K562 (cell line): ENCODE measurements at regions not wholly inside any gene's neighbourhood (a gene's known extent, or its start where the extent isn't known, plus 50 kb on each side); places are given as distances from the start of the nearest gene placed in this dataset.

ENCODE experiments used
- ATAC-seq: fragments of 200-7000 bp; cut with Tn5 transposase; 3 replicates; pipeline ENCODE4 v1.9.1; 2020; ENCODE audit warnings: moderate library complexity
- BruUV-seq: library from RNA; stranded (reverse); fragments of 400-500 nt; replicated peaks from 2 replicates; lab custom pipeline; 2021; lab: Mats Ljungman, UMichigan
- CTCF ChIA-PET: fragments of 300-600 bp; formaldehyde crosslinking; extraction: SDS; loops from one replicate; lab custom pipeline; 2021; ENCODE audit warnings: low intra/inter-chr PET ratio; lab: Yijun Ruan, JAX
- POLR2A ChIA-PET: fragments of 300-600, 350-650 bp; sonication (Branson Sonifier 250); formaldehyde crosslinking; extraction: SDS; loops from one replicate; lab custom pipeline; 2021; ENCODE audit warnings: antibody characterized with exemption, inconsistent platforms; lab: Yijun Ruan, JAX
- DNase-seq, 4 experiments: peaks; one replicate each; pipeline versions ENCODE4 v3.0.0 to v3.0.0-alpha.2; 2011 to 2018; ENCODE audit warnings: low spot score in 3 of 4, mixed read lengths in 3 of 4; ENCODE audit errors: extremely low read depth in 1 of 4
- FAIRE-seq: peaks from 2 replicates; lab custom pipeline; 2011; peaks lifted over from hg19 to GRCh38; lab: Jason Lieb, UNC
- H2AFZ ChIP-seq: 2 replicates; pipeline ENCODE4 v1.6.0; 2011; ENCODE audit warnings: low read depth, low read length, control low read depth, inconsistent platforms
- H3K27ac ChIP-seq: fragments of 200-600 bp; 3 replicates; pipeline ENCODE4 v1.8.0; 2011; ENCODE audit warnings: low read depth, mild to moderate bottlenecking, control low read depth, inconsistent platforms, low read length, moderate library complexity, mixed read lengths; ENCODE audit errors: extremely low read depth
- H3K27me3 ChIP-seq, 2 experiments: fragments of 300-600 bp in 1 of 2; 2 replicates in 1 of 2; 3 replicates in 1 of 2; pipeline versions ENCODE4 v1.6.0 to v1.8.0; 2011; ENCODE audit warnings: inconsistent platforms in 2 of 2, low read length in 2 of 2, mild to moderate bottlenecking in 1 of 2, mixed read lengths in 1 of 2, moderate library complexity in 1 of 2; ENCODE audit not compliant: control insufficient read depth in 2 of 2, insufficient read depth in 2 of 2
- H3K36me3 ChIP-seq: fragments of 300-600 bp; 3 replicates; pipeline ENCODE4 v1.8.0; 2011; ENCODE audit warnings: mild to moderate bottlenecking, low read length, inconsistent platforms; ENCODE audit not compliant: control insufficient read depth, insufficient read depth
- H3K4me1 ChIP-seq, 2 experiments: fragments of 200-600 bp in 1 of 2; replicated peaks in 1 of 2; 2 replicates in 1 of 2; 3 replicates in 1 of 2; pipeline versions ENCODE4 v1.5.1 to v1.8.0; 2011; ENCODE audit warnings: inconsistent platforms in 2 of 2, low read length in 2 of 2, mild to moderate bottlenecking in 1 of 2, mixed read lengths in 1 of 2, moderate library complexity in 1 of 2; ENCODE audit not compliant: control insufficient read depth in 2 of 2, insufficient read depth in 2 of 2
- H3K4me2 ChIP-seq: 2 replicates; pipeline ENCODE4 v1.6.1; 2011; ENCODE audit warnings: low read length, control low read depth, inconsistent platforms, mixed read lengths; ENCODE audit not compliant: insufficient read depth
- H3K4me3 ChIP-seq: fragments of 200-600 bp; sonication (generic), shearing (Covaris generic); 2 replicates; pipeline ENCODE4 v1.5.1; 2016; ENCODE audit warnings: control low read depth, inconsistent platforms
- H3K79me2 ChIP-seq: fragments of 200-600 bp; 3 replicates; pipeline ENCODE4 v1.8.0; 2011; ENCODE audit warnings: low read length, inconsistent platforms; ENCODE audit not compliant: control insufficient read depth, insufficient read depth
- H3K9ac ChIP-seq, 2 experiments: 2 replicates each; pipeline versions ENCODE4 v1.6.0 to v1.6.1; 2011; ENCODE audit warnings: low read depth in 2 of 2, low read length in 2 of 2, control low read depth in 1 of 2, inconsistent platforms in 1 of 2, mild to moderate bottlenecking in 1 of 2, mixed read lengths in 1 of 2; ENCODE audit not compliant: insufficient read depth in 1 of 2
- H3K9me1 ChIP-seq: one replicate; pipeline ENCODE4 v1.6.0; 2011; ENCODE audit warnings: inconsistent platforms, mild to moderate bottlenecking, low read length, moderate library complexity; ENCODE audit not compliant: control insufficient read depth, insufficient read depth
- H3K9me3 ChIP-seq: replicated peaks from 2 replicates; pipeline ENCODE4 v1.5.1; 2011; ENCODE audit warnings: low read depth, low read length, inconsistent platforms; ENCODE audit not compliant: control insufficient read depth, insufficient read depth
- H4K20me1 ChIP-seq: replicated peaks from 2 replicates; pipeline ENCODE4 v1.6.1; 2011; ENCODE audit warnings: low read length, inconsistent platforms, mixed read lengths; ENCODE audit not compliant: control insufficient read depth, insufficient read depth
- E2F8 ChIP-seq: fragments of 450-650 bp; IDR thresholded peaks from 2 replicates; pipeline ENCODE4 v1.7.1; 2018; ENCODE audit warnings: mild to moderate bottlenecking, low read depth; ENCODE audit not compliant: partially characterized antibody
- JUN ChIP-seq, 2 experiments: sonication (generic) in 1 of 2; formaldehyde crosslinking in 1 of 2; IDR thresholded peaks; 2 replicates each; pipeline versions ENCODE4 v1.6.1 to v1.8.0; 2012 to 2022; ENCODE audit warnings: borderline replicate concordance in 2 of 2, mild to moderate bottlenecking in 2 of 2, improper control_type of control experiment in 1 of 2, low read depth in 1 of 2, low read length in 1 of 2, missing genetic modification reagents in 1 of 2
- MEF2D ChIP-seq: conservative IDR thresholded peaks from 2 replicates; pipeline ENCODE4 v1.6.1; 2016; ENCODE audit warnings: low read depth, missing genetic modification characterization, missing compliant biosample characterization
- NR1H2 ChIP-seq: sonication (generic); formaldehyde crosslinking; IDR thresholded peaks from 2 replicates; pipeline ENCODE4 v1.4.0; 2020; ENCODE audit warnings: mild to moderate bottlenecking, missing genetic modification reagents
- NR4A1 ChIP-seq, 2 experiments: fragments of 250-450 bp in 1 of 2; fragments of 450-650 bp in 1 of 2; sonication (Bioruptor Pico) in 1 of 2; IDR thresholded peaks; 2 replicates each; pipeline versions ENCODE4 v1.4.0 to v1.6.1; 2016 to 2020; ENCODE audit warnings: mild to moderate bottlenecking in 2 of 2, missing compliant biosample characterization in 1 of 2, missing genetic modification characterization in 1 of 2, moderate library complexity in 1 of 2
- SIX5 ChIP-seq, 2 experiments: IDR thresholded peaks; 2 replicates each; pipeline ENCODE4 v1.6.1; 2011; ENCODE audit warnings: low read length in 2 of 2, borderline replicate concordance in 1 of 2, low read depth in 1 of 2, mild to moderate bottlenecking in 1 of 2, moderate library complexity in 1 of 2; ENCODE audit not compliant: insufficient read depth in 1 of 2
- ZC3H4 ChIP-seq: sonication (generic); formaldehyde crosslinking; IDR thresholded peaks from 2 replicates; pipeline ENCODE4 v1.9.0; 2021; ENCODE audit warnings: missing genetic modification reagents, borderline replicate concordance
- ZSCAN32 ChIP-seq: fragments of 450-650 bp; formaldehyde crosslinking; IDR thresholded peaks from 2 replicates; pipeline ENCODE4 v1.4.0; 2020; ENCODE audit warnings: mild to moderate bottlenecking, moderate library complexity
- WGBS: fragments of 100-300 bp; shearing (Covaris generic); methylation state at CpG from one replicate; pipeline ENCODE4 v1.1.6; 2016; ENCODE audit warnings: low coverage, mixed read lengths; ENCODE audit not compliant: insufficient coverage; ENCODE audit errors: missing lambda C conversion rate; 5-methylcytosine and 5-hydroxymethylcytosine counted together
- in situ Hi-C: fragments of 300-500 bp; cut with MboI; formaldehyde crosslinking; loops from 4 replicates; pipeline ENCODE4 v1.15.0; 2018; ENCODE audit warnings: inconsistent platforms, mixed read lengths
- intact Hi-C: fragments of 100-400 bp; cut with micrococcal nuclease; formaldehyde crosslinking; loops from 2 replicates; pipeline ENCODE4 v1.14.2; 2022
- TF ChIP-seq, protein P1 (sequence below), 3 experiments: fragments of 200-800 bp in 1 of 3; sonication (Bioruptor generic) in 1 of 3; sonication (generic) in 1 of 3; formaldehyde crosslinking in 1 of 3; IDR thresholded peaks; 2 replicates each; pipeline versions ENCODE4 v1.6.1 to v1.8.0; 2016 to 2022; ENCODE audit warnings: mild to moderate bottlenecking in 2 of 3, missing compliant biosample characterization in 2 of 3, missing genetic modification characterization in 2 of 3, missing genetic modification reagents in 1 of 3
- TF ChIP-seq, protein P2 (sequence below): sonication (generic); formaldehyde crosslinking; IDR thresholded peaks from 2 replicates; pipeline ENCODE4 v1.8.0; 2023; ENCODE audit warnings: mild to moderate bottlenecking, missing genetic modification reagents
- TF ChIP-seq, protein P3 (sequence below): fragments of 450-650 bp; IDR thresholded peaks from 2 replicates; pipeline ENCODE4 v1.6.1; 2016; ENCODE audit warnings: borderline replicate concordance

GRCh38 chr10:117818721-117819120 lies 228.0 kb downstream of the RAB11FIP2 start:
- BruUV-seq = no TSS peak
- POLR2A ChIA-PET = no interaction called here
- Histone ChIP-seq H3K9ac (no peak overlapping the region), H4K20me1 (no peaks in the 10 kb centered on the region), H3K36me3 (no peaks in the 10 kb centered on the region), H2AFZ (no peak overlapping the region), H3K9me3 (no peaks in the 10 kb centered on the region), H3K4me3 (no peak overlapping the region), H3K9me1 (no peaks in the 10 kb centered on the region), H3K4me2 (no peak overlapping the region), H3K79me2 (no peaks in the 10 kb centered on the region), H3K27me3 (0 out of 5 replicates have a peak, but pooled peaks cover 0 to 2% of the 10 kb centered on the region in 2 experiments), H3K27ac (no peak overlapping the region), H3K4me1 (no peaks in the 10 kb centered on the region)
- in situ Hi-C loops (no loop called here), intact Hi-C loops (no loop called here)
- WGBS = 0% methylated on average over 1 of the region's 1 CpG
- FAIRE-seq (no peak), ATAC-seq (no peak), DNase-seq (no peak)
- CTCF ChIA-PET = no interaction called here
- TF ChIP-seq MEF2D (no peak), ZC3H4 (no peak), E2F8 (no peak), JUN (IDR thresholded peaks at IDR 0.05; ENCODE audit: borderline replicate concordance, low read depth, low read length) (no peak), JUN (CRISPR knock-in tag; IDR thresholded peaks at IDR 0.05; ENCODE audit: borderline replicate concordance) (no peak), NR4A1 (CRISPR knock-in tag; IDR thresholded peaks at IDR 0.05) (no peak), NR4A1 (tag; IDR thresholded peaks at IDR 0.05) (no peak), ZSCAN32 (CRISPR knock-in tag) (no peak), SIX5 (IDR thresholded peaks at IDR 0.05; ENCODE audit: borderline replicate concordance in 1 of 2, insufficient read depth in 1 of 2, low read depth in 1 of 2, low read length in 2 of 2) (no peak), NR1H2 (CRISPR knock-in tag) (no peak)
- TF ChIP-seq, protein P1, sequence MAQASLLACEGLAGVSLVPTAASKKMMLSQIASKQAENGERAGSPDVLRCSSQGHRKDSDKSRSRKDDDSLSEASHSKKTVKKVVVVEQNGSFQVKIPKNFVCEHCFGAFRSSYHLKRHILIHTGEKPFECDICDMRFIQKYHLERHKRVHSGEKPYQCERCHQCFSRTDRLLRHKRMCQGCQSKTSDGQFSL (CRISPR knock-in tag; IDR thresholded peaks at IDR 0.05) = no peak
- TF ChIP-seq, protein P1 (tag; IDR thresholded peaks at IDR 0.05) = no peak
- TF ChIP-seq, protein P2, sequence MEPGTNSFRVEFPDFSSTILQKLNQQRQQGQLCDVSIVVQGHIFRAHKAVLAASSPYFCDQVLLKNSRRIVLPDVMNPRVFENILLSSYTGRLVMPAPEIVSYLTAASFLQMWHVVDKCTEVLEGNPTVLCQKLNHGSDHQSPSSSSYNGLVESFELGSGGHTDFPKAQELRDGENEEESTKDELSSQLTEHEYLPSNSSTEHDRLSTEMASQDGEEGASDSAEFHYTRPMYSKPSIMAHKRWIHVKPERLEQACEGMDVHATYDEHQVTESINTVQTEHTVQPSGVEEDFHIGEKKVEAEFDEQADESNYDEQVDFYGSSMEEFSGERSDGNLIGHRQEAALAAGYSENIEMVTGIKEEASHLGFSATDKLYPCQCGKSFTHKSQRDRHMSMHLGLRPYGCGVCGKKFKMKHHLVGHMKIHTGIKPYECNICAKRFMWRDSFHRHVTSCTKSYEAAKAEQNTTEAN = no peak
- TF ChIP-seq, protein P3, sequence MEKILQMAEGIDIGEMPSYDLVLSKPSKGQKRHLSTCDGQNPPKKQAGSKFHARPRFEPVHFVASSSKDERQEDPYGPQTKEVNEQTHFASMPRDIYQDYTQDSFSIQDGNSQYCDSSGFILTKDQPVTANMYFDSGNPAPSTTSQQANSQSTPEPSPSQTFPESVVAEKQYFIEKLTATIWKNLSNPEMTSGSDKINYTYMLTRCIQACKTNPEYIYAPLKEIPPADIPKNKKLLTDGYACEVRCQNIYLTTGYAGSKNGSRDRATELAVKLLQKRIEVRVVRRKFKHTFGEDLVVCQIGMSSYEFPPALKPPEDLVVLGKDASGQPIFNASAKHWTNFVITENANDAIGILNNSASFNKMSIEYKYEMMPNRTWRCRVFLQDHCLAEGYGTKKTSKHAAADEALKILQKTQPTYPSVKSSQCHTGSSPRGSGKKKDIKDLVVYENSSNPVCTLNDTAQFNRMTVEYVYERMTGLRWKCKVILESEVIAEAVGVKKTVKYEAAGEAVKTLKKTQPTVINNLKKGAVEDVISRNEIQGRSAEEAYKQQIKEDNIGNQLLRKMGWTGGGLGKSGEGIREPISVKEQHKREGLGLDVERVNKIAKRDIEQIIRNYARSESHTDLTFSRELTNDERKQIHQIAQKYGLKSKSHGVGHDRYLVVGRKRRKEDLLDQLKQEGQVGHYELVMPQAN = no peak
